GM21515 (cell line): ENCODE measurements at regions not wholly inside any gene's neighbourhood (a gene's known extent, or its start where the extent isn't known, plus 50 kb on each side); places are given as distances from the start of the nearest gene placed in this dataset.
"Not testable (repeated sequence)": the region's sequence is repeated elsewhere in the genome, so short reads cannot be mapped to it uniquely, and the experiment has no call there.

Experiments used
- ATAC-seq: cut with Tn5 transposase; IDR thresholded peaks from one replicate; pipeline ENCODE4 v1.9.1; 2021; ENCODE audit not compliant: unreplicated experiment

DNA sequence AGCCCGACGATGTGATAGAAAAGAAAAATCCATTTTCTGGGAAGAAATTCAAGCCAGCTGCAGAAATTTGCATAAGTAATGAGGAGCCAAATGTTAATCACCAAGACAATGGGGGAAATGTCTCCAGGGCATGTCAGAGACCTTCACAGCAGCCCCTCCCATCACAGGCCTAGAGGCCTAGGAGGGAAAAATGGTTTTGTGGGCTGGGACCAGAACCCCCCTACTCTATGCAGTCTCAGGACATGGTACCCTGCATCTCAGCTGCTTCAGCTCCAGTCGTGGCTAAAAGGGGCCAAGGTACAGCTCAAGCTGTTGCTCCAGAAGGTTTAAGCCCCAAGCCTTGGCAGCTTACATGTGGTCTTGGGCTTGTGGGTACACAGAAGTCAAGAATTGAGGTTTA lies 155.5 kb upstream of the FOXQ1 start:
- ATAC-seq: not testable (repeated sequence)

DNA sequence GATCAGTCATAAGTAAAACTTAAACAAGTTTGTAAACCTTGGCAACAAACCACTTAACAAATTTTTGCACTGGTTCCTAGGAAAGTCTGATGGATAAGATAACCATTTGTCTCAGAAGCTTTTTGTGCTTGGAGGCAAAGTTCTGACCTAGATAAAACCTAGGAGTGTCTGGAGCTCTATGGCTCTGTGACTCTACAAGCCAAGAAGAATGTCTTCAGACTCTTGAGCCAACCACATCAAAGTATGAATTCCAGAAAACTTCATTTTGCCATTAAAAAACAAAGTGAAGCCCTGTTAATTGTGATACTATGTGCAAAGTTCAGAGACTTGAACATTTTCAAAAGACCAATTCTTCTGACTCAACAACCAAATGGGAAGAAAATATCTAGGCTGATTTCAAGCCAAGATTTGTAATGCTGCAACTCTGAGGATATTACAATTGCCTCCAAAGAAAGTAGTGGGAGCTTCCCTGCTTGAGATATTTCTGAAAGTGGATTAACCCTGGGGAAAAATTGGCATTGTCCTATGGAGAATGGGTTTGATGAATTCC lies 158.1 kb upstream of the FOXQ1 start:
- ATAC-seq: no peak

DNA sequence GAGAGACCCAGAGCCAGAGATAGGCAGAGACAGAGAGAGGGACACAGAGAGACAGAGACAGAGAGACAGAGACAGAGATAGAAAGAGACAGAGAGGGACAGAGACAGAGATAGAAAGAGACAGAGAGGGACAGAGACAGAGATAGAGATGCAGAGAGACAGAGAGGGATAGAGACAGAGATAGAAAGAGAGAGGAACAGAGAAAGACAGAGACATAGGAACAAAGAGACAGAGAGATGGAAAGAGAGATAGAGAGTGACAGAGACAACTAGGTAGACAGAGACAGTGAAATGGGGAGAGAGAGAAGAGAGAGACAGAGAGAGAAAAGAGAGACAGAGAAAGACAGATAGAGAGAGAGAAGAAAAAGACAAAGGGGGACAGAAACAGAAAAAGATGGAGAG lies 165.4 kb upstream of the FOXQ1 start:
- no peak for ATAC-seq

DNA sequence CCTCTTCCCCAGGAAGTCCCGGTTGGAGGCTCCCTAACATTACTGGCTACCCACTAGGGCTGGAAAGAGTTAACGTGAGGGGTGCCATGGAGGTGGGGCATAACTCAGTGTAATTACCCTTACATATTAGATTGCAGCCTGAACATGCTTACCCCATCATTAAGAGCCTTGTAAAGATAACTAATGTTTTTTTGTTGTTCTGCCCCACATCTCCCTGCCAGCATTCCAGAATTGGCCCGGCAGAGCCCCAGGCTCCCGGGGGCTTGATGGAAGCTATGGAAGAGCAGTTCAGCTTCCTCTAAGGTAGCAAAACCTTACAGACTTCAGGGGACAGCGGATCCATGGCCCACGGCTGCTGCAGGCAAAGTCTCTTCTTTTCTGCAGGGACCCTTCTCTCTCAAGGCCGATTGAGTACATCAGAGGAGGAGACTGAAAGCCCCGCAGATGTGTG lies 166.1 kb upstream of the FOXQ1 start:
- ATAC-seq: no peak

DNA sequence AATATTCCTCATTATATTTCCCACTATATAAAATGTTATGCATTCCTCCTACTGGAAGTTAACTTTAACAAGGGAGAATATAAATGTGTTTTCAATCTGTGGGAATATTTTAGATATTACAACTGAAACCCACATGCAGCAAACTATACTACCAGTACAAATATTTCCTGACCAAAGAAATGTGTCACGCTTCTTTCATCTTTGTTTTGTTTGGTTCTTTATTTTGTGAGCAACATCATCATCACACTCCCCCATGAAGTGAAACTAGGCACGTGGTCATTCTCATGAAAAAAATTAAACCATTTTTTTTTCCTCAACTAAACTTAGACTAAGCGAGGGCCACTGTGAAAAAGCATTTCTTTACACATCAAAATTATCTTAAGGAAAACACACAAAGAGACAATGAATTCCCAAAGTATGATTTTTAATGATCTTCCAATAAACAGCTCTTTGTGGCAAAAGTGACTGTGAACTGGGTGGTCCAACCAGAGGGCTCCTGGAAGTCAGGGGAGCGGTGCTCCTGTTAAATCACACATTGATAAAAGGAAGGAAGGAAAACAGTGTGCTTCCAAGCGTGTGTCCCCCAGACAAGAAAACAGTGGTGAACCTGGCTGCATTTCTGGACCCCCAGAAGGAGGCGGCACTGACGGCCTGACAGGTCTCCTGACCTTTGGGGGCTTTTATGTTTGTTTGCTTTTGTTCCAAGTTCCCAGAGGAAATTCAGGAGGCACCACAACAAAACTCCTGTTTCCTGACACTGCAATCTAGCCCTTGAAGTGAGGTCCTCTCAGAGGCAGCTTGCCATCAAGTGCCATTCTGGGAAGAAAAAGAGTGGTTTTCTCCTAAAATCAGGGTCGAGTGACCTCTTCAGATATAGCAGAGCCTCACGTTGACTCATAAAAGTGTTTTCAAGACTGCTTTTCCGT lies 166.8 kb upstream of the FOXQ1 start:
- ATAC-seq: no peak

DNA sequence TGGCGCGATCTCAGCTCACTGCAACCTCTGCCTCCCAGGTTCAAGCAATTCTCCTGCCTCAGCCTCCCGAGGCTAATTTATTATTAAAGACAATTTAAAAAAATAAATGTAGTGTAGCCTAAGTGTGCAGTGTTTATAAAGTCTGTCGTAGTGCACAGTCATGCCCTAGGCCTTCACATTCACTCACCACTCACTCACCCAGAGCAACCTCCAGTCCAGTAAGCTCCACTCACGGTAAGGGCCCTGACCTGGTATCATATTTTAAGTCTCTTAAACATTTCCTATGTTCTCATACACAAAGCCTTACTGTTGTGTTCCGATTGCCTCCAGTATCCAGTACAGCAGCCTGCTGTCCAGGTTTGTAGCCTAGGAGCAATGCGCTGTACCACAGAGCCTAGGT lies 168.2 kb upstream of the FOXQ1 start:
- no peak for ATAC-seq

DNA sequence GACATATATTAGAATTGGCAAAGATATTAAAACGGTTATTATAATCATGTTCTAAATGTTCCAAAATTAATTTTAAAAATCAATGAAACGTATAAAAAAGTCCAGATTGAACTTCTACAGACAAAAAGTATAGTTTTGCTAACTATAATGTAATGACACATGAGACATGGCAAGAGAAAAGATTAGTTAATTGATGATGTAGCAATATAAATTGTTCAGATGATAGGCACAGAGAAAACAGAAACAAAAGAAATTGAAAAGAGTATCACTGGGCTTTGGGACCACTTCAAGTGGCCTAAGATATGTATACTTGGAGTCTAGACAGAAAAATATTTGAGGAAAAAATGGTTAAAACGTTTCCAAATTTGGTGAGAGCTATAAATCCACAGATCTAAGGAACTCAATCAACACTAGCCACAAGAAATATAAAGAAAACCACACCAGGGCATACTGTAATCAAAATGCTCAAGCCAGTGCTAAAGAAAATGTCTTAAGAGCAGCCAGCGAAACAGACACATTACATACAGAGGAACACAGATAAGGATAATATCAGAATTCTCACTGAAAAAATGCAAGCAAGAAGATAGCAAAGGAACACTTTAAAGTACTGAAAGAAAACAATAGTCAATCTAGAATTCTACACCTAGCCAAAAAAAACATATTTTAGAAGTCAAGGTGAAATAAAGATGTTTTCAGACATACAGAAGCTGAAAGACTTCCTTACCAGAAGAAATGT lies 172.6 kb upstream of the FOXQ1 start:
- no peak for ATAC-seq

DNA sequence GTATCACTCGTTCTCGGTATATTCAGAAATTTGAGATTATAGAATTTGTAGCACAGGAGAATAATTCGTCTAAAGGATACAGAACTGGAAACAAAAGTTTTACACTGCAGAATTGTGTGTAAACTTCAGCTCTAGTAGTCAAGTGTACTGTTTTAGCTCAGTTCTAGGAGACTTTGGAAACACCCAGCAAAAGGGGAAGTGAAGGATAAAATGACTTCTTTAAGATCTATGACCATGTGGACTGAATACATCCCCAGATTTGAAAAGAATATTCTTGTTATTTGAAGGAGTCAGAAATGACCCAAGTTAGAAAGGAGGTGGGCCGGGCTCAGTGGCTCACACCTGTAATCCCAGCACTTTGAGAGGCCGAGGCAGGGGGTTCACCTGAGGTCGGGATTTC lies 174.0 kb upstream of the FOXQ1 start:
- ATAC-seq: no peak

DNA sequence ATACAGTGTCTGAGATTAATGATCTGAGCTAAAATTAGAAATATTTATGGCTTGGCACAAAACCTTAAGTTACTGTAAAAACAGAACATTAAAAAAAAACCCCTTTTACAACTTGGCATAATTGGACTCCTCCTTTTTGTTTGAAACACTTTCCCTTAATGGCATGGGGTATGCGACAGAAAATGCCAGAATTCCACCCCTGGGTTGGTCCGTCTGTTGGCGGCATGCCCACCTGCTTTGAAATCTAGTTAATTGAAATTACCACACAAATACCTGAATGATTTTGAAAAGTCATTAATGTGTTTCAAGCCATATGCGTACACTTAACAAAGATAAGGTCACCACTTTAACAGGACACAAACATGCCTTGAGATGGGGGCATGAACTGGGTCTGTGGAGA lies 175.1 kb upstream of the FOXQ1 start:
- no peak for ATAC-seq

DNA sequence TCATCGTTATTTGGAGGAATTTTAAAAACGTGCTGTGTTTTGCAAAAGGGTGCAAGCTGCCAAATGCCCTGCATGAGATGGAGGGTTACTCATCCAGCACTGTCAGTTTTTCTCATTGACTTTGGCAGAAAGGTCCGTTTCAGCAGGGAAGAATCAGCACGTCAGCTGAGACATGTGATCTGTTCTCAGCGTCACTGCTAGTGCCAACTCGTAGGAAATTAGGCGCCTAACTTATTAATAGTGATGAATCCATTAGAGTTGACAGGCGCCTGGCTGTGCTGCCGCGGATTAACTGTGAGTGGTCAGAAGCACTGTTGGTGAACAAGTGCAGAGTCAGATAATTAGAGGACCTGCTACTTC lies 175.5 kb upstream of the FOXQ1 start:
- no peak for ATAC-seq

DNA sequence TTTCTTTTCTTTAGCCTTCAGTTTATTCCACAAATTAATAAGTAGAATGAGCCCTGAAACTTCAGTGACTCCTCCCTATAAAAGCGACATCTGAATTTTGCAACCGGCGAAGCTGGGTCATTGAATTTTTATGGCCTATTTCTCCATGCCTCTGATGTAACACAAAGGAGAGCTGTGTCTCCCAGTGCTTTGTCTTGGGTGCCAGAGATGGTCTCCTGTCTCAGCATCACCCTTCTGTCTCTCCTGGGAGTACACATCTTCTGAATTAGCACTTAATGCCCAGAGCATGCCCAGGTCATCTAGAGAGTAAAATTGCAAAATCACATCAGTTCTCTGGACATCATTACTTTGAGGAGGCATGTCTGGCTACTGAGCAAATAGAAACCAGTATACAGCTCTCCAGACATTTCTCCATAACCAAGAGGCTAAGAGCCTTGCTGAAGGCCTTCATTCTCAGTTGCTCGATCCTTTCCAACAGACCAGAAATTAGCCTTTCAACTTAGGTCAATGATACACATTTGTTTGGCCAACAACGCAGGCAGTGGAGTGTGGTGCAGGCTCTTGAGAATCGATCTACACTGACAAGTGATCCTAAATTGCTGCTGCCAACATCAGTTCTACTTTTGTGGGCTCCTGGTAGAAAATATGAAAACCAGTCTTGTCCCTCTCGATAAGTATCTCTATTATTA lies 176.0 kb upstream of the FOXQ1 start:
- ATAC-seq: no peak

DNA sequence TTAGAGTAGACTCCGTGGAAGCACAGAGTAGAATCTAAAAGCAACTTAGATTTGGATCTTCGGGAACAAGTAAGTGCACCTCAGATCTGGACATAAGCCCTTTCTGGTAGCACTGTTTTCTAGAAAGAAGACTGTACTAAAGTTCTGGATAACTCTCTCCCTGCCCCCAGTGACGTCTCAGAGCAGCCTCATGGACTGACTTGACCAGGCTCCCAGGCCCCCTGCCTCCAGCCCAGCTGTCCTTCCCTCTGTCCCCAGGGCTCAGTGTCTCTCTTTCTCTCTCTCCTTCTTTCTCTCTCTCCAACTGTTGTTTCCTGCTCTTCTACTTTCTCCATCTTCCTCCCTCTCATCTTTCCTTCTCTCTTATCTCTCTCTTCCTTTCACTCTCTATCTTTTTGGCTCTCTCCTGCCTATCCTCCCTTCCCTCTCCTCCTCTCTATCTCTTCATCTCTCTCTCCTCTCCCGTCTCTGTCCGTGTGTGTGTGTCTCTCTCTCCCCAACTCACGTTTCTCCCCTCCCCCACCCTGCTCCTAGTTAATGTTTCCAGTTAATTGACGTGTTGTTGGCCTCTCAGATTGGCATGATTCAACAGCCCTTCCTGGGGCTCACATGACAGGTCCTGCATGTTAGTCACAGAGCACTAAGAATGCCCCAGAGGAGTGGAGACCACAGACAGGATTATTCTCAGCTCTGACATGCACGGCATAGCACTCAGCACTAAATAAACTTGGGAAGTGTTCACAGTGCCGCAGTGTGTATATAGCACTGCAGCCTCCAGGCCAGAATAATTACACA lies 180.4 kb upstream of the FOXQ1 start:
- no peak for ATAC-seq

DNA sequence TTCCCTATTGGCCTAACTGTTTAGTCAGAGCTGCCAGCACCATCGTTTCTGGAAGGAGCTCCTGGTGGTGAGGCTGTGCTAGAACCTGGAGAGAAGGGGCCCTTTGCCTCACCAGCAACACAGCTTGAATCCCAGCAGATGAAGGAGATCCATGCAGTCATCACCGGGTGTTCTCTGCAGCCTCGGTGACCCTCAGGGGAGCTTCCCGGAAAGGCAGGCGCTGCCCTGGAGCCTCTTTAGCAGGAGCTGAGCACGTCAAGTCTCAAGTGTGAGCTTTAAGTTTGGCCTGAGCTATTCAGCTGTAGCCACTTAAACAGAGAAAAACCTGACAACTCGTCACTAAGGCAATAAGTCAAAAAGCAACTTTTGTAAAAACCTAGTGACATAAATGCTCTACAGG lies 181.2 kb upstream of the FOXQ1 start:
- no peak for ATAC-seq

DNA sequence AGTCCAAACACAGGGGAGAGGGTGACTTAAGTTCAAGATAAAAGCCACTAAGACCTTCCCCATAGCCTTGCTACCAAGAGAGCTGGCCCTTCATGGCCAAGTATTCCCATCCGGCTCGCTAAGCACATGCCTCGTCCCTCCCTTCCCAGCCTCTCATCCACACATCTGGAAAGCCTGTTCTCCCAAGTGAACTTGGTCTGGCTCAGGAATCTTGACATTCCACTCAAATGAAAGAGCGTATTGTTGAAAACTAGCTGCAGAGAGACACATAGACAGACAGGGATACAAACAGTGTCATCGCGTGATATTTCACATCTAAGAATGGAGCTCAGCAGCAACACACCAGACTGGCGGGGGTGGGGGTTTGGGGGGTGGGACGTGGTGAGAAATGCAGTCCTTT lies 182.8 kb upstream of the FOXQ1 start:
- no peak for ATAC-seq

DNA sequence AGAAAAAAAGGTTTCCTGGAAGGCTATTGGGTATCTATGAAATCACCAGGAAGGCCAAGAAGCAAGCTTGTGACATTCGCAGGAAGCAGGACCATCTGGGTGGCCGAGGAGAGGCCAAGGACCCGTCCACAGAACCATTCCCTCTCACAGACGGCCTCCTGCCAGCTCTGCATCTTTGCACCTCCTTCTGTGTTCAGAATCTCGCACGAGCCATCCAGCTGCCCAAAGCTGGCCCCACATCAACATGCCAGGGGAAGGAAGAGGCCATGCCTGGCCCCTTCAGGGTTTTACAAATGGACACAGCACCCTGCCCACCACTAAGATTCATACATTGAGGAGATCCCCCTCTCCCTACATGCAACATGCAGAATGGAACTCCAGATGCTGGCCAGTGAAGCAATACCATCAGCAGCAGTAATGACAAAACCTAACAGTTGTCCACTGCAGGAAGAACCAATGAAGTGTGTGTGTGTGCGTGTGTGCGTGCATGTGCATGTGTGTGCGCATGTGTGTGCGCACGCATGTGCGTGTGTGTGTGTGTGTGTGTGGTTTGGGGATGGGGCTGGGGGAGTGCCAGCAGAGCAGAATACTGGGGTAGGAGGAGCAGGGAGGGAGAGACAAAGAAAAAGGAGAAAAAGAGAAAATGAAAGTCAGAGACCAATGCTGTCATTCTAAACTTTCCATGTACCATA lies 184.2 kb upstream of the FOXQ1 start:
- ATAC-seq: no peak

DNA sequence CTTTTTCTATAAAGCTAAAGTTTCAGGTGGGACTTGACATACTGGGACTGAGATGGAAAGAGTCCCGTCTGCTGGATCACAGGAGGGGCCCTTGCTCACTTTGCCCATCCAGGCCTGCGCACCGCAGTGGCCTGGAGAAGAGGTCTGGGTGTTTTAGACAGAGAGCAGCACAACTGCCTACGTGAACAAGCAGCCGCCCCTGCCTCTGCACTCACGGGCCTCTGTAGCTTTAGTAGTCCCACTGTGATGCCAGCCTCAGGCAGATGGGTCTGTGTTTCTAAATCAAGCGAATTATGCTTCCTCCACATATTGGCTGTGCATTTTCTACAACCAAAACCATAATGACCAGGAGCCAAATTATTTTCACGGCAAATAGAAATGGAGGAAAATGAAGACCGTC lies 184.8 kb upstream of the FOXQ1 start:
- ATAC-seq: no peak

DNA sequence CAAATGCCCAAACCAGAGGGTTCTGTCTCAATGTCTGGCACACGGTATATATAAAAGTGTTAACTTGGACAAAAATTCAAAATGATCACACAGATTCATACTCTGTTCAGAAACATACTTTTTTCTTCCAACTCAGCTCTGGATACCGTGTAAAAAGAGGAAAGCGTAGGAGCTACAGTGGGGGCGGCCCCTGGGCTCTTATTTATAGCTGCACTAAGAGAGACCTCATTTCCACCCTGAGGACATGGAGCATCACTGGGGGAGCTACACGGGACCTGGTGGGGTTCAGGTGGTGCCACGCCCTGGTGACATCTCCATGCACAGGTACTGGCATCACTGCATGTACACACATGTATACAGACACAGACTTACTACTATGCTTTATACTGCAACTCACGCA lies 185.9 kb upstream of the FOXQ1 start:
- no peak for ATAC-seq

DNA sequence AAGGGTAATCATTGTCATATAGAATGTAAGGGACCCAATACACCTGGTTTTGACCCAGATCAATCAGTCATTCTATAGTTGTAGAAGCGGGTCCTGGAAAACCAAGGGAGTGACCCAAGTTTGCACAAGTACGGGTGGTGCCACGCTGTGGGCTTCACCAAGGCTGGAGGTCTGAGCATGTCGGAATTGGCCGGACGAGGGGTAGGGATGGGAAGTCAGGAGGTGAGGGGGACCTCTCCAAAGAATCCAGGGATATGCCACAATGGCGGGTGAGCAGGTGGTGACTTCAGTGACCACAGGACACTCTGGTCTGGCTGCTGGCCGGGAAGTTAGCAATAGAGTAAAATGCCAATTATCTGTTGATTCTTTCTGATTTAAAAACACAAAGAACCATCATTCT lies 186.6 kb upstream of the FOXQ1 start:
- no peak for ATAC-seq

DNA sequence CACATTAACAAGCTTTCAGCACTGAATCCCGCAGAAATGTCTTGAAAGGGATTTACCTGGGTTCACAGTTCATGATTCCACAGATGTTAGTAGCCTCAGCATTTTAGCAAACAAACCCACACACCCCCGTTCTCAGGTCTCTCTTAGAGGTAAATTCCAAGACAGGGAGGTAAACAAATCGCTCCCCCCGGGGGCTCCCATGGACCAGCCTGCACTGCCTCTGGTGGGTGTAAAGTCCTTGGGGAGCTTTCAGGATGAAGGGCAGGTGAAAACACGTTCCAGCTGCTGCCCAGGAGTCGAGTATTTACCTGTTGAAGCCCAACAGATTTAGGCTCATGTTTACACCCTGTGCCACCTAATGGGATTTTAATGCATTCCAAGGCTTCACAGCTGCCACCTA lies 187.0 kb upstream of the FOXQ1 start:
- ATAC-seq: no peak
